ENCODE measurements at regions not wholly inside any gene's neighbourhood (a gene's known extent, or its start where the extent isn't known, plus 50 kb on each side); places are given as distances from the start of the nearest gene placed in this dataset.

- Histone ChIP-seq H3K9me3 (no peaks in the 10 kb centered on the region), H3K4me1 (no peaks in the 10 kb centered on the region), H3K27ac (no peak overlapping the region), H3K36me3 (no peaks in the 10 kb centered on the region), H3K27me3 (no peaks in the 10 kb centered on the region), H3K4me3 (no peak overlapping the region)
- 86% methylated on average over 3 of the region's 3 CpGs for WGBS (ENCODE audit: insufficient coverage, low coverage, low lambda C conversion rate, missing lambda C conversion rate)
- ATAC-seq (no peak), DNase-seq (no peak)
- TF ChIP-seq CTCF (IDR thresholded peaks at IDR 0.05): no peak
- no peak for TF ChIP-seq POLR2A (IDR thresholded peaks at IDR 0.05)
- intact Hi-C loops (cut with DNase I): no loop called here
Observed at GRCh38 chr18:42658171-42658570, 457.3 kb downstream of the RIT2 start.

- no peak for DNase-seq
- no peaks in the 10 kb centered on the region for H3K36me3 ChIP-seq
- no peak for ATAC-seq
- TF ChIP-seq POLR2A (IDR thresholded peaks at IDR 0.05) (no peak), CTCF (IDR thresholded peaks at IDR 0.05) (no peak)
- WGBS (ENCODE audit: insufficient coverage, low coverage, low lambda C conversion rate, missing lambda C conversion rate): 80% methylated on average over 1 of the region's 1 CpG
- intact Hi-C loops (cut with DNase I): no loop called here
- H3K27ac ChIP-seq: no peak overlapping the region
- H3K27me3 ChIP-seq: no peaks in the 10 kb centered on the region
- no peaks in the 10 kb centered on the region for H3K9me3 ChIP-seq
- no peak overlapping the region for H3K4me3 ChIP-seq
- H3K4me1 ChIP-seq: no peaks in the 10 kb centered on the region
Observed at GRCh38 chr18:42659187-42659586, 456.3 kb downstream of the RIT2 start.

- TF ChIP-seq CTCF (IDR thresholded peaks at IDR 0.05) (no peak), POLR2A (IDR thresholded peaks at IDR 0.05) (no peak)
- Histone ChIP-seq H3K36me3 (no peaks in the 10 kb centered on the region), H3K4me3 (no peak overlapping the region), H3K9me3 (no peaks in the 10 kb centered on the region), H3K4me1 (no peaks in the 10 kb centered on the region), H3K27me3 (no peaks in the 10 kb centered on the region), H3K27ac (no peak overlapping the region)
- ATAC-seq: no peak
- whole genome bisulfite sequencing (ENCODE audit: insufficient coverage, low coverage, low lambda C conversion rate, missing lambda C conversion rate): 55% methylated on average over 4 of the region's 4 CpGs
- no peak for DNase-seq
- intact Hi-C loops (cut with DNase I): no loop called here
Observed at GRCh38 chr18:42670860-42671259, 444.6 kb downstream of the RIT2 start.

- 60% methylated on average over 1 of the region's 1 CpG for WGBS (ENCODE audit: insufficient coverage, low coverage, low lambda C conversion rate, missing lambda C conversion rate)
- H3K9me3 ChIP-seq: no peaks in the 10 kb centered on the region
- no peak for TF ChIP-seq CTCF (IDR thresholded peaks at IDR 0.05)
- TF ChIP-seq POLR2A (IDR thresholded peaks at IDR 0.05): no peak
- intact Hi-C loops (cut with DNase I): no loop called here
- H3K27me3 ChIP-seq: no peaks in the 10 kb centered on the region
- ATAC-seq: no peak
- no peaks in the 10 kb centered on the region for H3K4me1 ChIP-seq
- no peak overlapping the region for H3K4me3 ChIP-seq
- H3K27ac ChIP-seq: no peak overlapping the region
- DNase-seq: no peak
- H3K36me3 ChIP-seq: no peaks in the 10 kb centered on the region
Observed at GRCh38 chr18:42675810-42676209, 439.7 kb downstream of the RIT2 start.

- no peak overlapping the region for H3K27ac ChIP-seq
- WGBS (ENCODE audit: insufficient coverage, low coverage, low lambda C conversion rate, missing lambda C conversion rate): 58% methylated on average over 2 of the region's 2 CpGs
- ATAC-seq: no peak
Observed at GRCh38 chr18:42683094-42683493, 432.4 kb downstream of the RIT2 start.

More at GRCh38 chr18:42683094-42683493, 432.4 kb downstream of the RIT2 start:
- no peak for DNase-seq
- Histone ChIP-seq H3K27me3 (no peaks in the 10 kb centered on the region), H3K9me3 (no peaks in the 10 kb centered on the region), H3K36me3 (no peaks in the 10 kb centered on the region), H3K4me1 (no peaks in the 10 kb centered on the region), H3K4me3 (no peak overlapping the region)
- TF ChIP-seq POLR2A (IDR thresholded peaks at IDR 0.05): no peak
- TF ChIP-seq CTCF (IDR thresholded peaks at IDR 0.05): no peak
- intact Hi-C loops (cut with DNase I): no loop called here
